Superior temporal gyrus (tissue), 1 donor: ENCODE measurements at regions not wholly inside any gene's neighbourhood (a gene's known extent, or its start where the extent isn't known, plus 50 kb on each side); places are given as distances from the start of the nearest gene placed in this dataset.

Source experiments
- DNase-seq: peaks from one replicate; pipeline ENCODE4 v3.0.0-alpha.2; 2016; ENCODE audit errors: extremely low spot score

GRCh38 chr18:28652654-28653053 is 475.7 kb upstream of the CDH2 start:
- no peak for DNase-seq

GRCh38 chr18:28651298-28651697 is 474.4 kb upstream of the CDH2 start:
- DNase-seq = no peak

DNA sequence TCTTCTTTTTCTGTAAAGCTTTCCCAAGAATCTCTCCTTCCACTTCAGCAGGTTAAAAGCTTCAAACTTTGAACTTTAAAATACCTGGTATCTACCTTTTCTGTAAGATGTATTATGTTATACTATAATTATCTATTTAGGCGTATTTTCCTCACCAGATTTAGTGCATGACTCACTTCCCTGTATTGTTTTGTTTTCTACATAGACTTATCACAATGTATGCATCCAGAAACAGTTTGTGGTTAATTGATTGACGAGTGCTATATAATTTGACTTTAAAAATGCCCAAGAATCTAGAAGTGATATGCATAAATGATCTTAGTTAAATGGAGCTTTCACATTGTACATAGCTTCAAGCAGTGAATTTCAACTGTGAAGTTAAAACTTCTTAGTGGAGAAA is 473.9 kb upstream of the CDH2 start:
- DNase-seq = no peak

GRCh38 chr18:28647961-28648360 is 471.0 kb upstream of the CDH2 start:
- DNase-seq = no peak

- no peak for DNase-seq
These were observed 461.0 kb upstream of the CDH2 start for GRCh38 chr18:28637897-28638296.

DNA sequence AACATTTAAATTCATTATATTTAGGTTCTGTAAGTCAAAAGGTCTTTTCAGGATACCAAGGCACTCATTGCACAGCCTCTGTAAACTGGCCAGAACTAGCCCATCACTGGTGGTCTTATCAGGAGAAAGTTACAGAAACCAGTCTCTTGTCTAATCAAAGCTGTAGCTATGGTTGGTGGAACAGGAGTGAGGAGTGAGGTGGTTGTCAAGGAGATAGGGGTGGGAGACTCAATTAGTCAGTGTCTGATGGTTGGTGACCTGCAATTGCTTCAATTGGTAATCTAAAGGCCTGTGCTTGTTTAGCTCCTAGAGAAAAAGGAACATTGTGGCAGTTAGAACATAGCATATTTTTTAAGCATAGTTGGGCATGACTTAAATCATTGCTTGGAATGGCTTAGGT is 458.6 kb upstream of the CDH2 start:
- no peak for DNase-seq

DNA sequence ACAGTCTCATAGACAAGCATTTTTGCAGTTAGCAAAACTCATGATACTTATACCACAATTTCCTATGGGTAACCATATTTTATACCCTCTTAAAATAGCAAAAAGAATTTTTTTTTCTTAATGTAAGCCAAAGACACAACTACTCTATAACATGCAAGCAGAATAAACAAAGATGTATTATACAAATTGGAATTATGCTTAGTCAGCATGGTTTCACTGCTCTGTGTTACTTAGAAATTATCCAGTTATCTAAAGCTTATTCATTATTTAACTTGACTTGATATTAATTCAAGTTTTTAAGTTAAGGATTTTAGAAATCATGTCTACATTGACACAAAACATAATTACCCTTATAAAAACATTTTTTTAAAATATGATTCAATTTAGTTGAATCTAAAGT is 449.8 kb upstream of the CDH2 start:
- no peak for DNase-seq

GRCh38 chr18:28607991-28608390 is 431.1 kb upstream of the CDH2 start:
- no peak for DNase-seq

GRCh38 chr18:28606686-28607085 is 429.8 kb upstream of the CDH2 start:
- no peak for DNase-seq

- DNase-seq = no peak
These were observed 425.5 kb upstream of the CDH2 start for GRCh38 chr18:28602391-28602790.

GRCh38 chr18:28594034-28594433 is 417.1 kb upstream of the CDH2 start:
- DNase-seq = no peak

DNA sequence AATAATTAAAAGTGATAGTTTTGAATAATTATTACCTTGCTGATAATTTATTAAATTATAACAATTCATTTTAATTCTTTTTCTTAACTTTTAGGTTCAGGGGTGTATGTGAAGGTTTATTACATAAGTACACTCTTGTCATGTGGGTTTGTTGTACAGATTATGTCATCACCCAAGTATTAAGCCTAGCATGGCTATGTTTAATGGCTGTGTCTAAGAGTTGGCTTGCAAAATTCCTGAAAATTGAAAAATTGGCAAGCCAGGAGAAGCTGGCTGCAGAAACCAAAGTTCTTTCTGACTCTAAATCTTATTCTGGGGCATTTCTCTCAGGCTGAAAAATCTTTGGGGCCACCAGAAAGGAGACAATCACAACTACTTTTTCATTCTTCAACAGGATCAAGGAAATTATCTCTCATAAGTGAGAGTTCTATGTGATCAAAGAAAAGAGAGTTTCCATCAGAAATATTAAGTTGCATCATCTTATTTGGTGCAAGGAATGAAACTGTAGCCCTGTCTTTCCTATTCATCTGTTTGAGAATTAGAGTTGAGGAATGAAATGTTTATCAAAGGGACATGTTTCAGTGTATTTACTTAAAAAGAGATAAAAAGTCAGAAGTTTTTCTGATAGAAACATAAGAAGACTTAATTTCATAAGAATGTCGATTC is 412.1 kb upstream of the CDH2 start:
- DNase-seq = no peak

DNA sequence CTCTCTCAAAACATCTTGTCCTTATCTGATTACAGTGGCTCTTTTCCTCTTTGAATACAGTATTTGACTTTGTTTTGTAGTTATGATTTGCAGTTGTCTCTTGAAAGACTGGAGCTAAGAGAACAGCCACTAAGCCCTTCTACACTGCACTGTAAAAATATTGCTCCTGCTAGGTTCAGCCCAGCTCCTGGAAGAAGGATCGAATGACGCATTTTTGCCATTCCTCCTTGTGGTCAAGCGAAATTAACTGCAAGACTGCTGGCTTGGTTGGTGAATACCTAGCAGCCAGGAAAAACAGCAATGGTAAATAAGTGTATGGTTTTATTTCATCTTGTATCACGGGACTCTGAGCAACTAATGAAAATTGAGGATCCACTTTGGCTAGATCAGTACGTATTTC is 407.8 kb upstream of the CDH2 start:
- no peak for DNase-seq

- DNase-seq = no peak
These were observed 405.8 kb upstream of the CDH2 start for GRCh38 chr18:28582724-28583123.

- DNase-seq = no peak
These were observed 404.7 kb upstream of the CDH2 start for GRCh38 chr18:28581521-28582071.

DNA sequence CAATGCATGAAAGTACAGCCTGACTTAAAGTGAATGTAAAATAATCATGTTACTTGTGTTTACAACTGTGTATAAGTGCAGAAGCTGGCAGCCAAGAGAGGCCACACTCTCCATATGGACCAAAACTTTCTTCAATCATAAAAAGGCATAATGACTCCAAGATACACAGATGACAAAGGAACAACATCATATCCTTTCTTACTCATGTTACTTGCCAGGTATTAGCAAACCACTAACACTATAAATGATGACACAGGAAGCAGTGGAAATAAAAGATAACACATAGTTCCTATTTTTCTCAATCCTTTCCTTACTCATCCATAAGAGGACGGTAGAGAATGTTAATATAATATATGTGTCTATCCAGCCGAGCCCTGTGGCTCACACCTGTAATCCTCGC is 400.0 kb upstream of the CDH2 start:
- DNase-seq = no peak

- no peak for DNase-seq
These were observed 398.2 kb upstream of the CDH2 start for GRCh38 chr18:28575123-28575522.

- DNase-seq = no peak
These were observed 397.2 kb upstream of the CDH2 start for GRCh38 chr18:28574175-28574574.

DNA sequence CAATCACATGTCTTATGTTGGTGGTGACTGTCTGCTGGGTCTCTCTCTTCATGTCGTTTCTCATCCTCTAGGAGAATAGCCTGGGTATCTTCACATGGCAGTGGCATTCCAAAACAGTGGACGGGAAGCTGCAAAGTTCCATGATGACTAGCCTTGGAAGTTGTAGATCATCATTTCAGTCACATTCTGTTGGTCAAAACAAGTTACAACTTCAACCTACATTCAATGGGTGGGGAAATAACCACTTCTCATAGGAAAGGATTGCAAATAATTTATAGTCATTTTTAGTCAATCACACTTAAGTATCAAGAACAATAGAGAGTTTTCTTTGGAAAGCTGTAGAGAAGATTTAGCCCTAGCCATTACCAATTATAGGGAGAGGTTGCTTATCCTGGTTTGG is 395.0 kb upstream of the CDH2 start:
- DNase-seq = no peak

GRCh38 chr18:28560331-28560730 is 383.4 kb upstream of the CDH2 start:
- no peak for DNase-seq

- DNase-seq = no peak
These were observed 382.6 kb upstream of the CDH2 start for GRCh38 chr18:28559511-28559910.

DNA sequence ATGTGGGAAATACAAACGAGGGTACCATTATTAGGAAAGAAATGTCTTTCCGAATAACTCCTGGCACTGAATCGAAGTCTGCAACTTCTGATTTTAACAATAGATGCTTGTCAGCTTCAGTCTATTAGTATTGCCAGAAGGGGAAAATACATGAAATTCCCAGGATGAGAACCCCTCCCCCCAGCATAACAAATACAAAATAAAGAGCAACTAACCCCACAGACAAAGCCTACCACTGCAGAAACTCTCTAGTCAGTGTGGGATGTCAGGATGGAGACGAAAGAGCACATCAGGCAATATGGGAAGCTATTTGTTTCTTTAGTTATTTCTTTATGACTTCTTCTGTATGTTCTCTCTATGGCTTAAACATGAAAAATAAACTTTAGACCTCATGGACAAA is 365.0 kb upstream of the CDH2 start:
- no peak for DNase-seq

DNA sequence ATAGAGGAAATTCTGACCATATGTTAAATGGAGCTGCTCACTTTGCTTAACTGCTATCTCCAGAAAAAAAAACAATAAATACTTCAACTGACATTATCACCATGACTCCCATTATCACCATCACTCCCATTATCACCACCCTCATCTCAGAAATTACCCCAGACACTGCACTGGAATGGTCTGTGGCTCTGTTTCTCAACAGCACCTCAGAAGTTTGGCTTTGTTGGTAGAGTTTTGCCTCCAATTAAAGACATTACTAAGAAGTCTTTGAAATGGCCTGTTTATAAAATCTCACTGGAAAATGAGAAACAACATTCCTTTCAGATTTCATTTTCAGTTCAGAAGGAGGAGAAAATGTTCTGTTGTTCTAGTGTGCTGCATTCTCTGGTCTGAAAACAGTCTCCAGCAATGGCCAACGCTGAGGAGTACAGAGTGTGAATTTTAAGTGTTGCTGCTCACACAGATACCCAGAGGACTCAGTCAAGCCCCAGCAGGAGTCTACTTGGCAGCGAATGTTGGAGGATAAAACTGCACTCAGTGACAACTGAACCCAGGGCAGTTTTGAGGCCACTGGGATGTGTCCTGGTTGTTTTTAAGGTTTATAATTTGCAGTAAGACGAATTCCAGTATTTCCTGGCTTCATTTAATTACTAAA is 364.5 kb upstream of the CDH2 start:
- peak; percentile 60 for DNase-seq

- no peak for DNase-seq
These were observed 352.7 kb upstream of the CDH2 start for GRCh38 chr18:28529644-28530043.
